SK-N-MC (cell line): ENCODE measurements at regions not wholly inside any gene's neighbourhood (a gene's known extent, or its start where the extent isn't known, plus 50 kb on each side); places are given as distances from the start of the nearest gene placed in this dataset.

ENCODE experiments used
- DNase-seq: peaks from one replicate; pipeline ENCODE4 v3.0.0-alpha.2; 2011; ENCODE audit warnings: low read depth, low spot score
- H3K27ac ChIP-seq: fragments of 200-600 bp; sonication (generic); 2 replicates; pipeline ENCODE4 v1.5.1; 2016; ENCODE audit warnings: mixed run types
- H3K36me3 ChIP-seq: fragments of 200-600 bp; sonication (generic); 2 replicates; pipeline ENCODE4 v1.6.1; 2017; ENCODE audit warnings: antibody characterized with exemption, low read length, mixed read lengths; ENCODE audit not compliant: insufficient read depth
- H3K4me3 ChIP-seq: fragments of 200-600 bp; sonication (generic); 2 replicates; pipeline ENCODE4 v1.5.1; 2016
- H3K9ac ChIP-seq: fragments of 200-600 bp; sonication (generic); 2 replicates; pipeline ENCODE4 v1.8.0; 2017; ENCODE audit warnings: mixed run types, mixed read lengths; ENCODE audit not compliant: insufficient read length
- H3K9me3 ChIP-seq: fragments of 200-600 bp; sonication (generic); 2 replicates; pipeline ENCODE4 v1.6.1; 2017; ENCODE audit warnings: low read depth, mild to moderate bottlenecking, antibody characterized with exemption, low read length, moderate library complexity, mixed read lengths
- EZH2 ChIP-seq: fragments of 200-600 bp; sonication (generic); IDR thresholded peaks from one replicate; pipeline ENCODE4 v1.6.1; 2017; ENCODE audit warnings: antibody characterized with exemption
- FOXP2 ChIP-seq: optimal IDR thresholded peaks from 2 replicates; pipeline ENCODE3; 2011; ENCODE audit warnings: mild to moderate bottlenecking, moderate library complexity; ENCODE audit not compliant: insufficient read depth; ENCODE audit errors: extremely low read length, control extremely low read depth
- POLR2AphosphoS5 ChIP-seq: IDR thresholded peaks from 2 replicates; pipeline ENCODE4 v1.6.1; 2012; ENCODE audit warnings: mild to moderate bottlenecking, low read depth, low read length, borderline replicate concordance

DNA sequence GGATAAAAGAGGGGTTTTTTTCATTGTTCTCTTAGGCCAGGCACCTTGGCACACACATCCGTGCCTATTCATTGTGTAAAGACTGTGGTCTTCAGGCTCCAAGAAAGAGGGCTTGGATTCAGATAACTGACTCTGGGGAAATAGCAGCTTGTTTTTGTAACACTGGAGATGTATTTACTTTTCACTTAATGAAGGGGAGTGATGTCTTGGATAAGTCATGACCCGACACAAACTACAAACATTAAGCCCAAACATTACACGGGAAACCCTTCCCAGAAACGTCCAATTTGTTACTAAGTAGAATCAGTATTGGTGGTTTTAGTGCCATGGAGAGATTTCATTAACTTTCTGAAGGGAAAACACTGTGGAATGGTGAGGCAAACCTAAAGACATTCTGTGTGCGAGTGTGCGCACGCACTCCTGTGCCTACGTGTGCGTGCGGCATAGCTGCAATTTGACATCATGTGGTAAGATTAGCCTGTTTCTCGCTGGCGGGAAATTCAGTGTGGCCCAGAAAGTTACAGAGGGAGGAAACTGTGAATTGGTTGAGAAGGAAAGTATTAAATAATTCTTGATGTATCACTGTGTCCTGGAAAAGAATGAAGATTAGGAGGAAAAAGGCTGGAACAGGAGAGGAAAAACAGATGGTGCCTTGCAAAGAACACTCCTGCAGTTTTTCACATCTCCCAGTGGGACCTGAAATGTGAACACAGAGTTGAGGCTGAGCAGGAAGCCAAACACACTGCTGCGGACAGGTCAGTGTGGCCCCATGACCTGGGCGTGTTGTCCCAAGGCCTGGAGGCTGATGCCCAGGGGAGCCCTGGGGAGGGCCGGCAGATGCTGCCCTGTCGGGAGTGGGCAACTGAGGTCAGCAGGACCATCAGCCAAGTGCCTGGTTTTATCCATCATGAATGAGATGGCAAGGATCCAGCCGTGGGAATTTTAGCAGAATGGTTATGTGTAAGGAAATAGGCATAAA, 108.5 kb downstream of the GAS1 start:
- Histone ChIP-seq H3K27ac (no peak overlapping the region), H3K4me3 (no peak overlapping the region), H3K9me3 (no peaks in the 10 kb centered on the region), H3K36me3 (no peaks in the 10 kb centered on the region), H3K9ac (no peak overlapping the region)
- TF ChIP-seq EZH2, result no peak
- no peak for TF ChIP-seq FOXP2
- TF ChIP-seq POLR2AphosphoS5, result no peak
- no peak for DNase-seq

DNA sequence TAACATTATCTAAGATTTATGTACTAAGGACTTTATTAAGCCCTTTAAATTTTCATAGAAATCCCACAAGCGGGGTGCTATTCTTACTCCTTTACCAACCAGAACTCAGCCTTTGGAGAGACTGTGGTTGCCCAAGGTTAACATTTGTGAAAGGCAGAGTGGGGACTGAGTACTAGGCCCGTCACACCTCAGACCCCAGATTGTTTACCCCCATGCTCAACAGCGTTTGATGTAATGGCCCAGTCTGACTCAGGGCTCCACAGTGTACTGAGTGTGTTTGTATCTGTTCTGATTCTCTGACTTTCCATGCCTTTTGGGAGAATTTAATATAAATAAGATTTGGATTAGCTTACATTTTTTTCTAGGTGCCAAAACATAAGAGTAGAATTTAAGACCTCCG, 110.0 kb downstream of the GAS1 start:
- Histone ChIP-seq H3K9ac (no peak overlapping the region), H3K27ac (no peak overlapping the region), H3K36me3 (no peaks in the 10 kb centered on the region), H3K4me3 (no peak overlapping the region), H3K9me3 (no peaks in the 10 kb centered on the region)
- DNase-seq, result no peak
- no peak for TF ChIP-seq POLR2AphosphoS5

DNA sequence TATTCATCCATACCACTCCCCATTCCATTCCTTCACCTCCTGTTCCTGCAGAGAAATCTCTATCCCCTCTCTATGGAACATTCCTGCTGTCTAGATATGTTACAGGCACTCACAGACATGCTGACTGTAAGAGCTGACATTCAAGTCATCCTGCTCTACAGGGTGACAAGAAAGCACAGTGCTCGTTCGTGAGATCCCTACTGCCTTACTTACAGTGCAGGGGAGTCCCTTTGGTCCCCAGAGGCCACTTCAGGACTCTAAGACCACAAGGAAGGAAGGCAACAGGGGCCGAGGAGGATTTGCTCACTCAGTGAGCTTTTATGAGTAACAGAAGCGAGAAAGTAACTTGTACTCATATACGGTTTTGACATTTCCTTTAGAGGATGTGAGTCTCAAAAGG, 110.5 kb downstream of the GAS1 start:
- no peak for TF ChIP-seq FOXP2
- Histone ChIP-seq H3K9me3 (no peaks in the 10 kb centered on the region), H3K4me3 (no peak overlapping the region), H3K36me3 (no peaks in the 10 kb centered on the region), H3K9ac (no peak overlapping the region), H3K27ac (no peak overlapping the region)
- DNase-seq, result no peak

DNA sequence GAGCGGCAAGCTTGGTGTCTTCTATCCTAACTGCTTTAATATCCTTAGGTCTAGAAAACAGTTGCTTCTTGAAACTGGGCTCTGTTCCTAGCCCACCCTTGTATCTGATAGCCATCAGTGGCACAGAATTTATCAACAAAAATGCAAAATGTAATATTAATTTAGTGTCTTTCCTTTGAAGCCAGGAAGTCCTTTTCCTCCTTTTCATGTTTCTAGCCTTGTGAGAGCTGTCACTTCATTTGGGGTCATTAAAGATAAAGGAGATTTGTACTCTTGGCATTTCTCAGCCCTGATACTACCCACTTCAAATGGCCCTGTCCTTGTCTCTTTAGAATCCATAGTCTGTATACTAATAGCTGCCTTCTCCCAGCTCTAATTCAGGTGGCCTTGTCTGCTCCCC, 111.0 kb downstream of the GAS1 start:
- no peak for TF ChIP-seq EZH2
- no peak for TF ChIP-seq FOXP2
- no peak for TF ChIP-seq POLR2AphosphoS5
- H3K27ac ChIP-seq, result no peak overlapping the region

DNA sequence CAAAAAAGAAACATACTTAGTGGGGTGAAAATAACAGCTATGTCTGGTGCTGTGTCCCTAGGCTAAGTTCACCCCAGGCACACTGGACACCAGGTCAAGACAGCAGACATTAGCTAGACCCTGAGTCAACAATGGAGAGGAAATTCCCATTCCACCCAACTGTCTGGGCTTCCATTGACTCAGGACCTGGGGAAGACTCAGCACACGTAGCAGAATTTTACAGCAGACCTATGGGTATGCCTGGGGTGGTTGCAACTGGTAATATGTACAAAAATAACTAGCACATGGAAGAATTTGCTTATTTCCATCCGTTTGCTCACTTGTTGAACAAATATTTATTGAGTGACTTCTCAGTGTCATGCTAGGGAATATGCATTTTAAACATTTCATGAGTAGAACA, 117.0 kb downstream of the GAS1 start:
- TF ChIP-seq EZH2, result no peak
- no peak for TF ChIP-seq FOXP2
- no peak for TF ChIP-seq POLR2AphosphoS5
- no peaks in the 10 kb centered on the region for H3K36me3 ChIP-seq
- no peak overlapping the region for H3K27ac ChIP-seq
- DNase-seq, result no peak
- H3K9me3 ChIP-seq, result no peaks in the 10 kb centered on the region
- no peak overlapping the region for H3K9ac ChIP-seq
- H3K4me3 ChIP-seq, result no peak overlapping the region

More for the DNA sequence above, 111.0 kb downstream of the GAS1 start:
- no peaks in the 10 kb centered on the region for H3K36me3 ChIP-seq
- DNase-seq, result no peak
- no peak overlapping the region for H3K4me3 ChIP-seq
- H3K9ac ChIP-seq, result no peak overlapping the region
- no peaks in the 10 kb centered on the region for H3K9me3 ChIP-seq

DNA sequence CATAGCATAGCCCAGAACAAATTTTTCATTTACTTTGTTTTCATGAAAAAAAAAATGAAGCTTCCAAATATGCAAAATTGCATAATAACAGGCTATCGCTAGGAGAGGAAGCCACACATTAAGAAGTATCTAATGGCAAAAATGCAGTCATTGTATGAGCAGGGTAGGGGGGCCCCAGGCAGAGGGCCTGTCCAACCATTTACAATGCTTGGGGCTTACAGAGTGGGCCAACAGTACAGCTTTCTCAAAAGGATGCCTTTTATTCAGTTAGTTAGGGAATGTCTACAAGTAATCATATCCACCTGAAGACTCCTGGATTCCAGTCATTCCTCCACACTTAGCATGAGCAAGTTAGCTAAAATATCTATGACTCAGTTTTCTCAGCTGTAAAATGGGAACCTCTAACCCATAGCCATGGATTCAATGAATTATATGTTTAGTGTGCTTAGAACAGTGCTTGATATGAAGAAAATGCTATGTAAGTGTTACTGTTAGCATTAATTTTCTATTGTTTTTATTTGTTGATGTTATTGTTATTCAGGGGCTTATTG, 117.7 kb downstream of the GAS1 start:
- TF ChIP-seq POLR2AphosphoS5 (no peak), EZH2 (no peak)
- no peak for DNase-seq
- Histone ChIP-seq H3K27ac (no peak overlapping the region), H3K4me3 (no peak overlapping the region), H3K9ac (no peak overlapping the region), H3K9me3 (no peaks in the 10 kb centered on the region), H3K36me3 (no peaks in the 10 kb centered on the region)

DNA sequence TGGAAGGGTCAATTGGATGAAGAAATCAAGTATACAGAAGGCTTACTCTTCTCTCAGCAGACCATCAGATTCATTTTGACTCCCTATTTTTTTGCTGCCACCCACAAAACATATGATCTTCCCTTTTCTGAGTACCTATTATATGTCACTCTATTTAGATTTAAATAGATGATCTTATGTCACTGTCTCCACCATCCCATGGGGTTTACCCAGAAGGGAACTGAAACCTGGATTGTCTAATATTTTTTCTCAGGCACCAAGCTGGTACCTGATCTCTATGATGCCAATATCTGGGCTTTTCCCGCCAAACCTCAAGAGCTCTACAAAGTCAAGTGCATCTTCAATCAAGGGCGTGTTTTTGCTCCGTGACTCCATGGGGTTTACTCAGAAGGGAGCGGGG, 118.7 kb downstream of the GAS1 start:
- no peak overlapping the region for H3K9ac ChIP-seq
- H3K27ac ChIP-seq, result no peak overlapping the region
- no peak overlapping the region for H3K4me3 ChIP-seq
- TF ChIP-seq EZH2 (no peak), FOXP2 (no peak), POLR2AphosphoS5 (no peak)
- no peaks in the 10 kb centered on the region for H3K9me3 ChIP-seq
- H3K36me3 ChIP-seq, result no peaks in the 10 kb centered on the region
- no peak for DNase-seq

DNA sequence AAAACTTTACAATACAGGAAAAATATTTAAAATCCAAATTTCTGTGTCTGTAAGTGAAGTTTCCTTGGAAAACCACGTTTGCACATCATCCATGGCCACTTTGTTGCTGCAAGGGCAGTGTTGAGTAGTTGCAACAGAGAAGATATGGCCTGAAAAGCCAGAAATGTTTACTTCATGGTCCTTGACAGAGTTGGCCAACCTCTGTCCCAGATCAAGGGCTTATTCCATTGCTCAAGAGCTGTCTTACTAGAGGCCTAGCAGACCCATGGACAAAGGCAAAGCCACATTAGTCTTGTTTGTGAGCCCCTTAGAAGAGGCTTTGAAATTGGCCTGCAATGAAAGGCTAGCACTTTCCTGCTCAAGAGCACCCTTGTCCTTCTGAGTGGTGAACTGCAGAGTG, 119.4 kb downstream of the GAS1 start:
- DNase-seq, result no peak
- Histone ChIP-seq H3K27ac (no peak overlapping the region), H3K9me3 (no peaks in the 10 kb centered on the region), H3K9ac (no peak overlapping the region), H3K36me3 (no peaks in the 10 kb centered on the region), H3K4me3 (no peak overlapping the region)
- TF ChIP-seq EZH2 (no peak), POLR2AphosphoS5 (no peak), FOXP2 (no peak)

DNA sequence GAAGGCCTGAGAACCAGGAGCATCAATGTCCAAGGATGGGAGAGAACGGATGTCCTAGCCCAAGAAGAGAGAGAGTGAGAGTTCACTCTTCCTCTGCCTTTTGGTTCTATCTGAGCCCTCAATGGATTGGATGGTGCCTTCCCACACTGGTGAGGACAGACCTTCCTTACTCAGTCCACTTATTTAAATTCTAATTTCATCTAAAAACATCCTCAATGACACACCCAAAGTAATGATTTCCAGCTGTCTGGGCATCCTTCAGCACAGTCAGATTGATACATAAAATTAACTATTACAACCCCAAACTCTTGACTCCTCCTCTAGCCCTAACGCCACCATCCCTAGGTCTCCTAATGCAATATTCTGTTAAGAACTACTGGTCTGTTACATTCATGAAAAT, 122.0 kb downstream of the GAS1 start:
- Histone ChIP-seq H3K9ac (no peak overlapping the region), H3K36me3 (no peaks in the 10 kb centered on the region), H3K27ac (no peak overlapping the region), H3K9me3 (no peaks in the 10 kb centered on the region), H3K4me3 (no peak overlapping the region)
- TF ChIP-seq FOXP2, result no peak
- TF ChIP-seq POLR2AphosphoS5, result no peak
- no peak for TF ChIP-seq EZH2
- DNase-seq, result no peak
